ENCODE measurements at regions not wholly inside any gene's neighbourhood (a gene's known extent, or its start where the extent isn't known, plus 50 kb on each side); places are given as distances from the start of the nearest gene placed in this dataset.
A peak's percentile ranks its signal among the peaks of the same experiment; 100 is the strongest.

DNA sequence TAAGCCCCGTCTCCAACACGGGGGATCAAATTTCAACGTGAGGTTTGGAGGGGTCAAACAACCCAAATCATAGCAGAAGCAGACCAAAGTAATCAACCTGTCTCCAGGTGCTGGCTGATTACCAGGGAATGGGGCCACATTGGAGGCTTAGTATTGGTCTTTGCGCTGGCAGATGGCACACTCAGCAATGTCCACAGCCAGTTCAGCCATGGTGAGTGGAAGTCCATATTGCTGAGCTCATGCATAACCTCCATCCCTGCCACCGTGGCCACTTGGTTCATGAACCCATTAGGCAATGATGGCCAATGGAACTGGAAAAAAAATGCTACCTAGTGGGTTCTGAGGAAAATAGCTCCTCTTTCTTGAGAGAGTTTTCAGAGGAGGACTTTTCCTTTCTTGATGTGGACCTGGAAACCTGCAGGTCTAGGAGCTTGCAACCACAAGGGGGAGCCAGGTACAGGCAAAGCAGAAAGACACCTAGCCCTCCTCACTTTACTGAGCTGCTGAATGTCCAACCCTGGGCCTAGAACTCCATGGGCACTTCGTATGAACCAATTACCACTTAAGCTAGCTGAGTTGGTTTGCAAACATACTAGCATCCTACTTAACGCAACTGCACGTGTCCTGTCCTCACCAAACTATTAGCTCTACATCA is 128.0 kb upstream of the GYPC start:
- H3K9me3 Mint-ChIP-seq, result no peaks in the 10 kb centered on the region
- no peaks in the 10 kb centered on the region for H3K36me3 Mint-ChIP-seq
- H3K27ac ChIP-seq (ENCODE audit: insufficient read depth, low read length, poor library complexity, severe bottlenecking), result no peak overlapping the region
- ATAC-seq (ENCODE audit: low read depth in 2 of 2) (peak in 1 of 2 donors; percentile 48), DNase-seq (peak; percentile 46 to 73 (median 58))
- H3K27me3 Mint-ChIP-seq, result peaks cover 11% of the 10 kb centered on the region
- H3K27me3 ChIP-seq (ENCODE audit: control insufficient read depth, insufficient read depth, low read length), result no peaks in the 10 kb centered on the region
- H3K9me3 ChIP-seq (ENCODE audit: control insufficient read depth in 2 of 2, low read length in 2 of 2), result no peaks in the 10 kb centered on the region
- H3K4me1 Mint-ChIP-seq, result peaks cover 0 to 4% (median 0%) of the 10 kb centered on the region in 4 donors
- H3K4me3 Mint-ChIP-seq, result no peak overlapping the region
- H3K27ac Mint-ChIP-seq, result no peak overlapping the region
- no peak overlapping the region for H3K4me3 ChIP-seq (ENCODE audit: low read depth, low read length)
- H3K36me3 ChIP-seq (ENCODE audit: control insufficient read depth, insufficient read depth, low read length), result no peaks in the 10 kb centered on the region
- no peaks in the 10 kb centered on the region for H3K4me1 ChIP-seq (ENCODE audit: control insufficient read depth, insufficient read depth, low read length, poor library complexity, severe bottlenecking)

DNA sequence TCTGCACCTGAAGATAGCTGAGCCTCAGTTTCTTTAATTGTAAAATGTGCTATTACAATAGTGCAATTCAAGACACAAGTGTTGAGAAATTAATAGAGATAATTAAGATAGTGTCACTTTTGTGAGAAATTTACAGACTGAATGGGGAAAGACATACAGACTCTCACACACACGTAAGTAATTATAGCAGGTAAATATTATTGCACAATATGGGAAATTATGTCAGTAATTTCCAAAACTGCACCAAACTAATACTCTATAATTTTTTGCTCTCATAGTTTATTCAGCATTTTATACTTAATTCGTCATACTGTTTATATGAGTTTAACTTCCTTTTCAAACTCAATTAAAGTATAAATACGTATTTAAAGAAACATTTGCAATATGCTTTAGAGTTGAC is 124.9 kb upstream of the GYPC start:
- no peak overlapping the region for H3K4me3 ChIP-seq (ENCODE audit: low read depth, low read length)
- peaks cover 3% of the 10 kb centered on the region for H3K27me3 ChIP-seq (ENCODE audit: control insufficient read depth, insufficient read depth, low read length)
- DNase-seq, result no peak
- Mint-ChIP-seq H3K4me1 (peaks cover 0 to 6% (median 2%) of the 10 kb centered on the region in 4 donors), H3K9me3 (no peaks in the 10 kb centered on the region), H3K36me3 (no peaks in the 10 kb centered on the region), H3K27ac (no peak overlapping the region), H3K4me3 (no peak overlapping the region), H3K27me3 (peaks cover 19% of the 10 kb centered on the region)
- H3K9me3 ChIP-seq (ENCODE audit: control insufficient read depth in 2 of 2, low read length in 2 of 2), result no peaks in the 10 kb centered on the region
- no peak for ATAC-seq (ENCODE audit: low read depth in 2 of 2)
- H3K36me3 ChIP-seq (ENCODE audit: control insufficient read depth, insufficient read depth, low read length), result no peaks in the 10 kb centered on the region
- H3K4me1 ChIP-seq (ENCODE audit: control insufficient read depth, insufficient read depth, low read length, poor library complexity, severe bottlenecking), result no peaks in the 10 kb centered on the region
- no peak overlapping the region for H3K27ac ChIP-seq (ENCODE audit: insufficient read depth, low read length, poor library complexity, severe bottlenecking)

DNA sequence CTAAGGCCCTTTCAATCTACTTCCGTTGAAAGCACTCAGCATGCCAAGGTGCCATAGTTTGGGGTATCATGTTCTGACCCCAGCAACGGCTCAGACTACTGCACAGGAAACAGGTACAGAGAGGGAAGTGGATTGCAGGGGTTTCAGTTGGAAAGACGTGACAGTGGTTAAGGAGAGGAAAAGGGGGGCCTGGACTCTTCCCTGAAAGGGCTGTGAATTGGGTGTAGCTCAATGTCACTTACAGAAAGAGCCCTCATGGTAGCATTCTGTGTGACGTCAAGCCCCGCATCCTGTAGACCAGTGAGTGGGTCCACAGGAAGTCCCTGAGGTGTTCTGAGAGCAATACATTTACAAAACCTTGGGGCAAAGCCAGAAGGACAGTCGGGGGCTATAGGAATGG is 121.5 kb upstream of the GYPC start:
- DNase-seq, result peak in 1 of 3 donors; percentile 12

DNA sequence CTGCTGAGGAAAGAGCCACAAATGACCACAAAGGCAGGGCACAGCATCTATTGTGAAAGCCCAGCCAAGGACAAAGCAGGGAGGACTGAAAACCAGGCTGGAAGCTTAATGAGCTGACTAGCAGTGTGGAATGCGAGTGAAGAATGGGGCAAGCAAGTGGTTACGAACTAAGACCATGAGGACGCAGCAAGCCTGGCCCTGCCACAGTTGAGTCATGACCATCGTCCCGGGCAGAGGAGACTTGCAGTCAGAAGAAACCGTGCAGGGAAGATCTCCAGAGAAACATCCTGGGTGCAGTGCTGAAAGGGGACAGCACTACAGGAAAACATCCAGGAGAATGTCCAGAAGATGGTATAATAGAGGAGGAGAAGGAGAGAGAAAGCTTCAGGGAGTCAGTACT is 120.5 kb upstream of the GYPC start:
- H3K9me3 Mint-ChIP-seq, result no peaks in the 10 kb centered on the region
- peaks cover 0 to 6% (median 2%) of the 10 kb centered on the region in 4 donors for H3K4me1 Mint-ChIP-seq
- no peak overlapping the region for H3K4me3 Mint-ChIP-seq
- H3K36me3 Mint-ChIP-seq, result no peaks in the 10 kb centered on the region
- H3K27ac Mint-ChIP-seq, result no peak overlapping the region
- Histone ChIP-seq H3K4me1 (ENCODE audit: control insufficient read depth, insufficient read depth, low read length, poor library complexity, severe bottlenecking) (no peaks in the 10 kb centered on the region), H3K4me3 (ENCODE audit: low read depth, low read length) (no peak overlapping the region), H3K9me3 (ENCODE audit: control insufficient read depth in 2 of 2, low read length in 2 of 2) (no peaks in the 10 kb centered on the region), H3K36me3 (ENCODE audit: control insufficient read depth, insufficient read depth, low read length) (no peaks in the 10 kb centered on the region), H3K27ac (ENCODE audit: insufficient read depth, low read length, poor library complexity, severe bottlenecking) (no peak overlapping the region), H3K27me3 (ENCODE audit: control insufficient read depth, insufficient read depth, low read length) (peaks cover 3% of the 10 kb centered on the region)
- DNase-seq (no peak), ATAC-seq (ENCODE audit: low read depth in 2 of 2) (no peak)
- peaks cover 15% of the 10 kb centered on the region for H3K27me3 Mint-ChIP-seq

More for the DNA sequence above, 121.5 kb upstream of the GYPC start:
- Mint-ChIP-seq H3K4me1 (peaks cover 0 to 6% (median 2%) of the 10 kb centered on the region in 4 donors), H3K36me3 (no peaks in the 10 kb centered on the region), H3K4me3 (no peak overlapping the region), H3K27ac (no peak overlapping the region), H3K9me3 (no peaks in the 10 kb centered on the region), H3K27me3 (peaks cover 15% of the 10 kb centered on the region)
- Histone ChIP-seq H3K4me3 (ENCODE audit: low read depth, low read length) (no peak overlapping the region), H3K4me1 (ENCODE audit: control insufficient read depth, insufficient read depth, low read length, poor library complexity, severe bottlenecking) (no peaks in the 10 kb centered on the region), H3K9me3 (ENCODE audit: control insufficient read depth in 2 of 2, low read length in 2 of 2) (no peaks in the 10 kb centered on the region), H3K27me3 (ENCODE audit: control insufficient read depth, insufficient read depth, low read length) (peaks cover 3% of the 10 kb centered on the region), H3K27ac (ENCODE audit: insufficient read depth, low read length, poor library complexity, severe bottlenecking) (no peak overlapping the region), H3K36me3 (ENCODE audit: control insufficient read depth, insufficient read depth, low read length) (no peaks in the 10 kb centered on the region)
- ATAC-seq (ENCODE audit: low read depth in 2 of 2), result no peak

DNA sequence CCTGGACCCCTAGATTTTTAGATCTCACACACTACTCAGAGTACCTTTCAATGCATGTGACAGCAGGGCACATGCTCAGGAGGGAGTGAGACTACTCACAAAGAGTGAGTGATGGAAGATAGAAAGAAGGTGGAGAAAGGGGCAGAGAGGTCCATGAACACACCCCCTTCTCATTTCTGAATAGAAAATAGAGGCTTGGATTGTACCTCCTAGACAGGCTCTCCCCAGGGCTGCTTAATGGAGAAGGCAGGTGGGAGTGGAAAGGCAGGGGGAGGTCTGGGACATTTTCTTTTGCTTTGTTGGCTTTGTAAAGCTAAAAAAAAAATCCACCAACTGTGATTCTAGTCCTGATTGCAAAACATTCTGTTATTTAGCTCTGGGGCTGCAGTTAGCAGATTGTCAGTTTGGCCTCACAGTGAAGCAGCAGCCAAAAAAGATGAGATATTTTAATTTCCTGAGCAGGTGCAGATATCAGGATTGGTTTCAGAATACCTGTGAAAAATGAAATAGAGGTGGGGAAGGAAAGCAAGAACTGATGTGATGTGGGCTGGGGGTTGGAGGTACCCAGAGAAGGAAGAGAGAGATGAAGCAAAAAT is 119.3 kb upstream of the GYPC start:
- peak overlapping the region in 1 of 3 donors; percentile 68 for H3K27ac Mint-ChIP-seq
- Histone ChIP-seq H3K4me3 (ENCODE audit: low read depth, low read length) (no peak overlapping the region), H3K36me3 (ENCODE audit: control insufficient read depth, insufficient read depth, low read length) (no peaks in the 10 kb centered on the region), H3K9me3 (ENCODE audit: control insufficient read depth in 2 of 2, low read length in 2 of 2) (peaks cover 0 to under 1% of the 10 kb centered on the region in 2 experiments), H3K27ac (ENCODE audit: insufficient read depth, low read length, poor library complexity, severe bottlenecking) (no peak overlapping the region), H3K4me1 (ENCODE audit: control insufficient read depth, insufficient read depth, low read length, poor library complexity, severe bottlenecking) (no peaks in the 10 kb centered on the region), H3K27me3 (ENCODE audit: control insufficient read depth, insufficient read depth, low read length) (peaks cover 3% of the 10 kb centered on the region)
- peaks cover 0 to 6% (median 2%) of the 10 kb centered on the region in 4 donors for H3K4me1 Mint-ChIP-seq
- DNase-seq (no peak), ATAC-seq (ENCODE audit: low read depth in 2 of 2) (no peak)
- H3K4me3 Mint-ChIP-seq, result no peak overlapping the region
- H3K27me3 Mint-ChIP-seq, result peaks cover 9% of the 10 kb centered on the region
- no peaks in the 10 kb centered on the region for H3K36me3 Mint-ChIP-seq
- peaks cover 0 to 5% (median 0%) of the 10 kb centered on the region in 7 donors for H3K9me3 Mint-ChIP-seq

DNA sequence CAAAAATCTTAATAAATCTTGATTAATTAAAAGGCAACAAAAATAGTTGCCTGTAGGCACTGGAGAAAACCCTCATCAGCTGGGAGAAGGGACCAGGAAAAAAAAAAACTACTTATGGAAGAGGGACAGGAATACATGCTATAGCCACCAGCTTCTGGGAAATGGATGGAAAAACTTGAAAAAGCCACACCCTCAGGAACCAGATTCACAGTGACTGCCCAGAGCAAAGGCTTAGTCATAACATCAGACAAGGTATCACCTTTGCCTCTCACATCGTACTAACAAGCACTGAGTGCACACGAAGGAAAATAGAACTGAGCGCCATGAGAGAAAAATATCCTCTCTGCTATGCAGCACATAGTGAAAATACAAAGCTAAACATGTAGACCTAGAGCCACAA is 116.9 kb upstream of the GYPC start:
- H3K4me3 Mint-ChIP-seq, result no peak overlapping the region
- H3K36me3 Mint-ChIP-seq, result no peaks in the 10 kb centered on the region
- ATAC-seq (ENCODE audit: low read depth in 2 of 2) (no peak), DNase-seq (no peak)
- no peaks in the 10 kb centered on the region for H3K4me1 ChIP-seq (ENCODE audit: control insufficient read depth, insufficient read depth, low read length, poor library complexity, severe bottlenecking)
- H3K27me3 ChIP-seq (ENCODE audit: control insufficient read depth, insufficient read depth, low read length), result peaks cover 4% of the 10 kb centered on the region
- no peak overlapping the region for H3K27ac Mint-ChIP-seq
- peaks cover 0 to 6% (median 0%) of the 10 kb centered on the region in 4 donors for H3K4me1 Mint-ChIP-seq
- H3K9me3 ChIP-seq (ENCODE audit: control insufficient read depth in 2 of 2, low read length in 2 of 2), result peaks cover 9 to 19% of the 10 kb centered on the region in 2 experiments
- no peak overlapping the region for H3K27ac ChIP-seq (ENCODE audit: insufficient read depth, low read length, poor library complexity, severe bottlenecking)
- H3K27me3 Mint-ChIP-seq, result peaks cover 9% of the 10 kb centered on the region
- no peaks in the 10 kb centered on the region for H3K36me3 ChIP-seq (ENCODE audit: control insufficient read depth, insufficient read depth, low read length)
- H3K4me3 ChIP-seq (ENCODE audit: low read depth, low read length), result no peak overlapping the region
- peaks cover 2 to 19% (median 5%) of the 10 kb centered on the region in 7 donors for H3K9me3 Mint-ChIP-seq

DNA sequence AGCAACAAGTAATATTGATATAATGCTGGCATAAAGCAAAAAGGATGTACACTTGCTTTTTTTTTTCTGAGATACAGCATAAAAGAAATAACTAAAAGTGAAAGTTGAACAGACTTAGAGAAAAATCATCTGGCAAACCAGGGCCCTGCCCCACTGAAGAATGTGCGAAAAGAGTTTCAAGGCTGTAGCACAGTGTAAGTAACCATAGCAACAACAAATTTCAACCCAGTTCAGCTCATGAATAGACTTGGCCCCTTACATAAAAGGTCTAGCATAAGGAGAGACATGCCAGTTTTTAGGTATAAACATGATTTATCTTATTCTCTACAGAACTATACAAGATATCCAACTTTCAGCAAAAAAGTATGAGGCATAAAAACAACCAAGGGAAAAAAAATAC is 113.7 kb upstream of the GYPC start:
- no peaks in the 10 kb centered on the region for H3K4me1 ChIP-seq (ENCODE audit: control insufficient read depth, insufficient read depth, low read length, poor library complexity, severe bottlenecking)
- Mint-ChIP-seq H3K4me1 (no peaks in the 10 kb centered on the region), H3K27ac (no peak overlapping the region), H3K27me3 (peaks cover 8% of the 10 kb centered on the region), H3K36me3 (no peaks in the 10 kb centered on the region), H3K9me3 (peaks cover 2 to 19% (median 5%) of the 10 kb centered on the region in 7 donors), H3K4me3 (no peak overlapping the region)
- H3K36me3 ChIP-seq (ENCODE audit: control insufficient read depth, insufficient read depth, low read length), result no peaks in the 10 kb centered on the region
- peaks cover 2% of the 10 kb centered on the region for H3K27me3 ChIP-seq (ENCODE audit: control insufficient read depth, insufficient read depth, low read length)
- no peak overlapping the region for H3K27ac ChIP-seq (ENCODE audit: insufficient read depth, low read length, poor library complexity, severe bottlenecking)
- DNase-seq, result no peak
- peaks cover 9 to 19% of the 10 kb centered on the region in 2 experiments for H3K9me3 ChIP-seq (ENCODE audit: control insufficient read depth in 2 of 2, low read length in 2 of 2)
- ATAC-seq (ENCODE audit: low read depth in 2 of 2), result no peak
- H3K4me3 ChIP-seq (ENCODE audit: low read depth, low read length), result no peak overlapping the region

DNA sequence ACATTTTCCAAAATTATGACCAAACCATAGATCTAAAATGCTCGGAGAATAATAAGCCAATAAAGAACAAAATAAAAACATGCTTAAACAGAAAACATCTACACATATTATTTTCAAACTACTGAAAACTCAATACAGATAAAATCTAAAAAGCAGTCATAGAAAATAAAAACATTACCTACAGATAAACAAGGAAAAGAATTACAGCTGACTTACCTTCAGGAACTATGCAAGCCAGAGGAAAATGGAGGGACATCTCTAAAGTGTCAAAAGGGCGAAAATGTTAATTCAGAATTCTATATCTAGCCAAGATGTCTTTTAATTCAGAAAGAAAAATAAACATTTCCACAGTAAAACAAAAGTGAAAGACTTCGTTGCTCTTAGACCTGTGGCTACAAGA is 112.9 kb upstream of the GYPC start:
- no peak overlapping the region for H3K27ac Mint-ChIP-seq
- peaks cover 2% of the 10 kb centered on the region for H3K27me3 ChIP-seq (ENCODE audit: control insufficient read depth, insufficient read depth, low read length)
- H3K9me3 ChIP-seq (ENCODE audit: control insufficient read depth in 2 of 2, low read length in 2 of 2), result peaks cover 9 to 19% of the 10 kb centered on the region in 2 experiments
- no peak overlapping the region for H3K4me3 Mint-ChIP-seq
- H3K27ac ChIP-seq (ENCODE audit: insufficient read depth, low read length, poor library complexity, severe bottlenecking), result no peak overlapping the region
- ATAC-seq (ENCODE audit: low read depth in 2 of 2), result no peak
- no peaks in the 10 kb centered on the region for H3K36me3 Mint-ChIP-seq
- peaks cover 2 to 19% (median 5%) of the 10 kb centered on the region in 7 donors for H3K9me3 Mint-ChIP-seq
- H3K4me1 ChIP-seq (ENCODE audit: control insufficient read depth, insufficient read depth, low read length, poor library complexity, severe bottlenecking), result no peaks in the 10 kb centered on the region
- no peaks in the 10 kb centered on the region for H3K4me1 Mint-ChIP-seq
- no peaks in the 10 kb centered on the region for H3K36me3 ChIP-seq (ENCODE audit: control insufficient read depth, insufficient read depth, low read length)
- DNase-seq, result no peak
- H3K4me3 ChIP-seq (ENCODE audit: low read depth, low read length), result no peak overlapping the region
- H3K27me3 Mint-ChIP-seq, result peaks cover 8% of the 10 kb centered on the region
